Astrocyte of the spinal cord (primary cell): ENCODE measurements at regions not wholly inside any gene's neighbourhood (a gene's known extent, or its start where the extent isn't known, plus 50 kb on each side); places are given as distances from the start of the nearest gene placed in this dataset.

ENCODE experiments used
- DNase-seq: peaks from one replicate; pipeline ENCODE4 v3.0.0; 2011; ENCODE audit warnings: low read depth, low spot score
- H3K4me3 ChIP-seq: 2 replicates; pipeline ENCODE4 v1.5.1; 2011; ENCODE audit warnings: low read depth, mild to moderate bottlenecking, low read length, moderate library complexity
- CTCF ChIP-seq: IDR thresholded peaks from 2 replicates; pipeline ENCODE4 v1.5.1; 2012; ENCODE audit warnings: low read depth, mild to moderate bottlenecking, low read length, inconsistent platforms
- in situ Hi-C: cut with HindIII; loops from 2 replicates; pipeline ENCODE4 v1.10.0; 2017; ENCODE audit warnings: low sequenced_read_pairs

GRCh38 chr10:36428507-36428906 lies 696.9 kb upstream of the ANKRD30A start:
- in situ Hi-C loops: no loop called here
- DNase-seq: no peak
- H3K4me3 ChIP-seq: no peak overlapping the region
- TF ChIP-seq CTCF: no peak

GRCh38 chr10:36425131-36425797 lies 700.1 kb upstream of the ANKRD30A start:
- no peak overlapping the region for H3K4me3 ChIP-seq
- TF ChIP-seq CTCF: no peak
- in situ Hi-C loops: no loop called here
- DNase-seq: no peak

DNA sequence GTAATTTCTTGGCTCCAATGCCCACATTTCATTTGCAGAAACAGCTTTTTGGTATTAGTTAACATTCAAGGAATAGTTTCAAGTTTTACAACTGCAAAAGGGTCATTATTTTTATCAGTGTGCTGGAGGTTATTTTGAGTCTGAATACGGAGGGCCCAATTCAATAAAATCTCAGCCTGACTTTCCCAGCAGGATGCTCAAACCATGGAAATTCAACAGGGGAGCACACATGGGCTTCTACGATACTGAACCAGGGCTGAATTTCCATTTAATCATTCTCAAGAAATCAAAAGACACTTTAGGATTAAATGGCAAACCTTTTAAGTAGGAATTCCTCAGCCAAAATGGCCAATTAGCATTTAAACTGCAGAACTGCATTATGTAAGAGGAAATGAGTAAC lies 700.9 kb upstream of the ANKRD30A start:
- no peak for DNase-seq
- in situ Hi-C loops: no loop called here
- H3K4me3 ChIP-seq: no peak overlapping the region
- no peak for TF ChIP-seq CTCF

GRCh38 chr10:36423821-36424248 lies 701.6 kb upstream of the ANKRD30A start:
- DNase-seq: peak; percentile 22
- in situ Hi-C loops: no loop called here
- TF ChIP-seq CTCF: no peak
- no peak overlapping the region for H3K4me3 ChIP-seq

- TF ChIP-seq CTCF: no peak
- in situ Hi-C loops: no loop called here
- no peak overlapping the region for H3K4me3 ChIP-seq
- DNase-seq: no peak
Observed at GRCh38 chr10:36421992-36422391, 703.4 kb upstream of the ANKRD30A start.

DNA sequence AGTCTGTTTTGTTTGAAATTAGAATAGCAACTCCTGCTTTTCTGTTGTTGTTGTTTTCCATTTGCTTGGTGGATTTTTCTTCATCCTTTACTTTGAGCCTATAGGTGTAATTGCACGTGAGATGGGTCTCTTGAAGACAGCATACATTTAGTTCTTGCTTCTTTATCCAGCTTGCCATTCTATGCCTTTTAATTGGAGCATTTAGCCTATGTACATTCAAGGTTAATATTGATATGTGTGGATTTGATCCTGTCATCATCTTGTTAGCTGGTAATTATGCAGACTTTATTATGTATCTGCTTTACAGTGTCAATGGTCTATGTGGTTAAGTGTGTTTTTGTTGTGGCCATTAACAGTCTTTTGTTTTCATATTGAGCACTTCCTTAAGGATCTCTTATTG lies 708.9 kb upstream of the ANKRD30A start:
- H3K4me3 ChIP-seq: no peak overlapping the region
- no peak for TF ChIP-seq CTCF
- no peak for DNase-seq
- in situ Hi-C loops: no loop called here
